ENCODE measurements at regions not wholly inside any gene's neighbourhood (a gene's known extent, or its start where the extent isn't known, plus 50 kb on each side); places are given as distances from the start of the nearest gene placed in this dataset.

DNA sequence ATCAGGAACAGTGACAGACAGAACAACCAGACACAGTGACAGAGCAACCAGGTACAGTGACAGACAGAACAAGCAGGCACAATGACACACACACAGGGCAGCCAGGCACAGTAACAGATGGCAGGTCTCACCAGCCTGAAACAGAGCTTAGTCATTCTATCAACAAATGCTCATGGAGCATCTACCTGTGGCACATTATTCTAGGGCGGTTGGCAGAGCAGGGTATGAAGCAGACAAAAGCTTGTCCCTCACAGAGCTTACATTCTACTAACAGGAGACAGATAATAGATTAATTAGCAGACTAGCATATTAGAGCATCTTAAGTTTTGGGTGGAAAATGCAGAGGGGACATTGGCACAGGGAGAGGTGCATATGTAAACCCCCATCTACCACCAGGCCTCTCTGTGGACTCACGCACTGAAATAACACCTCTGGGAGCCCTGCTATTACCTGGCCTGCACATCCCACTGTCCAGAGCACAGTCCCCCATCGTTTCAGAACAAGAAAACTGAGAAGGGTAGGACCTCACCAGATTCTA lies 64.1 kb upstream of the RAB6C start:
- 0% methylated on average over 3 of the region's 3 CpGs for WGBS (ENCODE audit: low lambda C conversion rate)
- ATAC-seq, result no peak
- POLR2A ChIA-PET, result no interaction called here
- CTCF ChIA-PET (ENCODE audit: low intra/inter-chr PET ratio, low total read pairs), result no interaction called here
- BruUV-seq (replicated peaks), result no TSS peak
- TF ChIP-seq, protein P1, sequence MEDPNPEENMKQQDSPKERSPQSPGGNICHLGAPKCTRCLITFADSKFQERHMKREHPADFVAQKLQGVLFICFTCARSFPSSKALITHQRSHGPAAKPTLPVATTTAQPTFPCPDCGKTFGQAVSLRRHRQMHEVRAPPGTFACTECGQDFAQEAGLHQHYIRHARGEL (CRISPR knock-in tag; IDR thresholded peaks at IDR 0.05), result no peak
- TF ChIP-seq SRY (CRISPR knock-in tag; IDR thresholded peaks at IDR 0.05), result no peak
- no peak for TF ChIP-seq SAFB2 (CRISPR knock-in tag; IDR thresholded peaks at IDR 0.05; ENCODE audit: borderline replicate concordance, low read depth)
- FAIRE-seq, result no peak
- no peak overlapping the region for H3K27ac ChIP-seq (ENCODE audit: extremely low read length, insufficient read depth, low read length)
- H3K4me3 ChIP-seq (replicated peaks in 1 of 3; ENCODE audit: insufficient read depth in 1 of 3, low read depth in 2 of 3, low read length in 3 of 3), result no peak overlapping the region
- H3K9ac ChIP-seq (ENCODE audit: insufficient read depth, low read depth, low read length), result no peak overlapping the region
- in situ Hi-C loops (cut with HindIII; ENCODE audit: extremely low pct_ligation_motif_present, low pct_unique_long_range_greater_than_20kb), result no loop called here
- no peaks in the 10 kb centered on the region for H3K36me3 ChIP-seq (replicated peaks in 1 of 2; ENCODE audit: control insufficient read depth in 1 of 2, insufficient read depth in 2 of 2, low read length in 2 of 2)
- no peaks in the 10 kb centered on the region for H4K20me1 ChIP-seq (ENCODE audit: insufficient read depth, low read length)
- H3K27me3 ChIP-seq (ENCODE audit: control insufficient read depth in 1 of 2, insufficient read depth in 2 of 2, low read length in 2 of 2), result peaks cover 0 to 45% of the 10 kb centered on the region in 2 experiments; a peak in 2 of 5 replicates
- H2AFZ ChIP-seq (ENCODE audit: low read length), result no peak overlapping the region
- H3K4me2 ChIP-seq (ENCODE audit: low read depth, low read length), result no peak overlapping the region
- intact Hi-C loops (cut with micrococcal nuclease; ENCODE audit: unreplicated experiment), result no loop called here
- no peak for DNase-seq (ENCODE audit: low spot score)
- no peaks in the 10 kb centered on the region for H3K4me1 ChIP-seq (ENCODE audit: insufficient read depth, low read length)
- H3K79me2 ChIP-seq (ENCODE audit: insufficient read depth, low read length), result no peaks in the 10 kb centered on the region
- H3K9me3 ChIP-seq (ENCODE audit: low read length), result peaks cover 27% of the 10 kb centered on the region

DNA sequence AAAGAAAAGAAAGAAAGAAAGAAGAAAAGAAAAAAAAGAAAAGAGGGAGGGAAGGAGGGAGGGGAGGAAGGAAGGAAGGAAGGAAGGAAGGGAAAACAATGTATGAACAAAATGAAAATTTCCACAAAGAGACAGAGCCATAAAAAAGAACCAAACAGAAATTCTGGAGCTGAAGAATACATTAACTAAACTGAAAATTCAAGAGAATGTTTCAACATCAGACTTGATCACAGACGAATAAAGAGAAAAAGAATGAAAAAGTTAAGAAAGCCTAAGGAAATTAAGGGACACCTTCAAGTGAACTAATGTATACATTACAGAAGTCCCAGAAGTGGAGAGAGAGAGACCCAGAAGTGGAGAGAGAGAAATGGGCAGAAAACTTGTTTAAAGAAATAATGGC lies 60.9 kb upstream of the RAB6C start:
- TF ChIP-seq TOE1 (CRISPR knock-in tag; IDR thresholded peaks at IDR 0.05) (no peak), ZNF160 (CRISPR knock-in tag; IDR thresholded peaks at IDR 0.05) (peak; percentile 77; the same call in 1 of the 2 replicates)
- Histone ChIP-seq H3K27ac (ENCODE audit: extremely low read length, insufficient read depth, low read length) (no peak overlapping the region), H3K9ac (ENCODE audit: insufficient read depth, low read depth, low read length) (no peak overlapping the region), H3K27me3 (ENCODE audit: control insufficient read depth in 1 of 2, insufficient read depth in 2 of 2, low read length in 2 of 2) (peaks cover 0 to 27% of the 10 kb centered on the region in 2 experiments; a peak in 4 of 5 replicates), H3K4me3 (replicated peaks in 1 of 3; ENCODE audit: insufficient read depth in 1 of 3, low read depth in 2 of 3, low read length in 3 of 3) (no peak overlapping the region), H3K36me3 (replicated peaks in 1 of 2; ENCODE audit: control insufficient read depth in 1 of 2, insufficient read depth in 2 of 2, low read length in 2 of 2) (no peaks in the 10 kb centered on the region), H3K4me1 (ENCODE audit: insufficient read depth, low read length) (peaks cover 8% of the 10 kb centered on the region), H3K4me2 (ENCODE audit: low read depth, low read length) (no peak overlapping the region), H3K79me2 (ENCODE audit: insufficient read depth, low read length) (no peaks in the 10 kb centered on the region), H4K20me1 (ENCODE audit: insufficient read depth, low read length) (no peaks in the 10 kb centered on the region), H2AFZ (ENCODE audit: low read length) (no peak overlapping the region), H3K9me3 (ENCODE audit: low read length) (peaks cover 27% of the 10 kb centered on the region)
- intact Hi-C loops (cut with micrococcal nuclease; ENCODE audit: unreplicated experiment) (no loop called here), in situ Hi-C loops (cut with HindIII; ENCODE audit: extremely low pct_ligation_motif_present, low pct_unique_long_range_greater_than_20kb) (no loop called here)
- FAIRE-seq (no peak), ATAC-seq (no peak), DNase-seq (ENCODE audit: low spot score) (no peak)
- CTCF ChIA-PET (ENCODE audit: low intra/inter-chr PET ratio, low total read pairs), result interaction anchor here (0.6 kb wide), 1 partner anchor 157 kb away, joined by 3 read pairs; no protein-coding TSS in a partner anchor
- 28% methylated on average over 1 of the region's 1 CpG for WGBS (ENCODE audit: low lambda C conversion rate)
- BruUV-seq (replicated peaks), result no TSS peak
- POLR2A ChIA-PET, result no interaction called here
